GM21381 (cell line): ENCODE measurements at regions not wholly inside any gene's neighbourhood (a gene's known extent, or its start where the extent isn't known, plus 50 kb on each side); places are given as distances from the start of the nearest gene placed in this dataset.

Experiments used
- ATAC-seq: cut with Tn5 transposase; IDR thresholded peaks from one replicate; pipeline ENCODE4 v1.9.1; 2021; ENCODE audit warnings: mild to moderate bottlenecking, moderate library complexity; ENCODE audit not compliant: unreplicated experiment

- ATAC-seq: no peak
These were observed 481.0 kb downstream of the FOXO1 start for GRCh38 chr13:40185414-40185813.

- ATAC-seq: no peak
These were observed 480.4 kb downstream of the FOXO1 start for GRCh38 chr13:40186041-40186440.

GRCh38 chr13:40186626-40187323 is 479.7 kb downstream of the FOXO1 start:
- ATAC-seq: no peak

- no peak for ATAC-seq
These were observed 479.1 kb downstream of the FOXO1 start for GRCh38 chr13:40187324-40187795.

- ATAC-seq: no peak
These were observed 478.4 kb downstream of the FOXO1 start for GRCh38 chr13:40187841-40188591.

GRCh38 chr13:40189426-40189825 is 477.0 kb downstream of the FOXO1 start:
- no peak for ATAC-seq

GRCh38 chr13:40189898-40190630 is 476.4 kb downstream of the FOXO1 start:
- ATAC-seq: no peak

- no peak for ATAC-seq
These were observed 475.8 kb downstream of the FOXO1 start for GRCh38 chr13:40190641-40191100.

- ATAC-seq: no peak
These were observed 475.1 kb downstream of the FOXO1 start for GRCh38 chr13:40191186-40191980.

GRCh38 chr13:40192452-40192851 is 474.0 kb downstream of the FOXO1 start:
- ATAC-seq: no peak

GRCh38 chr13:40192858-40193257 is 473.6 kb downstream of the FOXO1 start:
- ATAC-seq: no peak

- ATAC-seq: no peak
These were observed 472.9 kb downstream of the FOXO1 start for GRCh38 chr13:40193286-40194223.

- ATAC-seq: no peak
These were observed 472.1 kb downstream of the FOXO1 start for GRCh38 chr13:40194224-40194806.

- no peak for ATAC-seq
These were observed 469.4 kb downstream of the FOXO1 start for GRCh38 chr13:40197049-40197448.

- no peak for ATAC-seq
These were observed 468.4 kb downstream of the FOXO1 start for GRCh38 chr13:40197936-40198595.

- ATAC-seq: no peak
These were observed 466.0 kb downstream of the FOXO1 start for GRCh38 chr13:40200273-40200978.

GRCh38 chr13:40204246-40204645 is 462.2 kb downstream of the FOXO1 start:
- ATAC-seq: no peak

GRCh38 chr13:40205771-40206240 is 460.6 kb downstream of the FOXO1 start:
- ATAC-seq: no peak
